Head of caudate nucleus (tissue), 42 donors: ENCODE measurements at regions not wholly inside any gene's neighbourhood (a gene's known extent, or its start where the extent isn't known, plus 50 kb on each side); places are given as distances from the start of the nearest gene placed in this dataset.
"Not testable (repeated sequence)": the region's sequence is repeated elsewhere in the genome, so short reads cannot be mapped to it uniquely, and the experiment has no call there.

Source experiments
- DNase-seq, 42 donors: peaks; one replicate each; pipeline versions ENCODE4 v3.0.0 to v3.0.0-alpha.2; 2020 to 2021; ENCODE audit warnings: mixed read lengths in 7 of 42
- intact Hi-C: fragments of 100-400 bp; cut with DNase I; formaldehyde crosslinking; loops from one replicate; pipeline ENCODE4 v1.15.0; 2022

DNA sequence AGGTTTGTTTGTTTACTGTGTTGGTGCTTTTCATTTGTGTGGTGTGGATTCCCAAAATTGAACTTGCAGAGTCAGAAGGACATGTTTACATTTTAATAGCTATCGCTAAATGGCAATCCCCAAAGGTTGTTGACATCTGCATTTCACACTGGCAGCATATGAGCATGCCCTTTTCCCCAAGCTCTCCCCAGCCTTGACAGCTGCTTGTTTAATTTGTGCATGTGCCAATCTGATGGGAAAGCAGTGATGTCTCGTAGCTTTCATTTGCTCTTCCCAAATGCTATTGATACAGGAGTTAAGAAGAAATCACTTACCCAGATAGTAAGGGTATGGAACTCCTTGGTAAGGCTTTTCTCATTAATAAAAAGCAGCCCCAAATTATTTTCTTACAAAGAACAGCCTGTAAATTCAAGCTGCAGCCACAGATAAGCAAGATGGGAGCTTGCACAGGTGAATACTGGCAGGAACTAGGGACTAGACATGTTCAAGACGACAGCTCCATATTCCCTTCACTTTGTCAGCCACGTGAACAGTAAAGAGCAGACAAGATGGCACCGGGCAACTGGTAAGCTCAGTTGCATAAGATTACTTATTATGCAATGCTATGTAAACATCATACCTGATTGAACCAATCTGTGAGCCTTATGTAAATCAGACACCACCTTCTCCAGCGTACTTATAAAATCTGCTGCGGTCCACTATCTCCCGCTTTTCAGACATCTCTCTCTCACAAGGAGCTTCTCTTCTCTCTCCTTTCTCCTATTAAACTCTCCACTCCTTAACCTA is 87.4 kb downstream of the IGLL5 start:
- DNase-seq = no peak
- intact Hi-C loops = no loop called here

- intact Hi-C loops = no loop called here
- no peak for DNase-seq
These were observed 88.7 kb downstream of the IGLL5 start for GRCh38 chr22:22976033-22976922.

- intact Hi-C loops = no loop called here
- DNase-seq = no peak
These were observed 90.0 kb downstream of the IGLL5 start for GRCh38 chr22:22977479-22978200.

GRCh38 chr22:22978637-22979036 is 91.0 kb downstream of the IGLL5 start:
- intact Hi-C loops = no loop called here
- no peak for DNase-seq

GRCh38 chr22:22979121-22979724 is 91.1 kb upstream of the GNAZ start:
- intact Hi-C loops = no loop called here
- no peak for DNase-seq

- DNase-seq = no peak
- intact Hi-C loops = no loop called here
These were observed 90.4 kb upstream of the GNAZ start for GRCh38 chr22:22979954-22980353.

- intact Hi-C loops = no loop called here
- no peak for DNase-seq
These were observed 88.4 kb upstream of the GNAZ start for GRCh38 chr22:22981670-22982571.

DNA sequence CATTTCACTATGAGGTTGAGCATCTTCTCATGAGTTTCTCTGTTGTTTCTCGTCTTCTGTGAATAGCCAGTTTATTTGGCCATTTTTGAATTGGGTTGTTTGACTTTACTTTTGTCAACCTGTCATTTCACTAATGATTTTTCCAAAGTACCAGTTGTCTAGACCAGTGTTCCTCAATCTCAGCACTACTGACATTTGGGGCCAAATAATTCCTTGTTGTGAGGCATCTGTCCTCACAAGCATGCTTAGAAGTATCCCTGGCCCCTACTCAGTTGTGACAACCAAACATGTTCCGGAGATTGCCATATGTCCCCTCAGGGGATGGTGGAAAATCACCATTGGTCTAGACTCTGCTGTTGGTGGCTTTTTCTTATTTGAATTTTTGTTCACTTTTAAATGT is 87.7 kb upstream of the GNAZ start:
- intact Hi-C loops = no loop called here
- no peak for DNase-seq

- no peak for DNase-seq
These were observed 87.2 kb upstream of the GNAZ start for GRCh38 chr22:22983123-22983522.

DNA sequence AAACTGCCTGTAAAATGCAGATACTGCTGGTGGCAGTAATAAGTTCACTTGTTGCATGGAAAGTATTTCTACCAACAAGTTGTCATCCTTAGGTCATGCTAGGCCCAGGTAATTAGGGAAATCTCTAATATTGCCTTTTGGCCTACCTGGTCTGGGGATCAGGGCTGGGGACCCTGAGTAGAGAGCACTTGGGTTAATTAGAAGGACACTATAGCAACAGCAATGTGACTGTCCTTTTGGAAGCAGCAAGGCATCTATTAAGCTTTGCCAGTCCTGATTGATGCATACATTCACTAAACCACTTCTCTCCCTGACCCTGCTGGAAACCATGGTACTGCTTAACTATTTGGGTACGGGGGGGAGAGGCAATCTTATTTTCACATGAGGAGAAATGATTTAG is 86.5 kb upstream of the GNAZ start:
- no peak for DNase-seq
- intact Hi-C loops = no loop called here

More at GRCh38 chr22:22983123-22983522, 87.2 kb upstream of the GNAZ start:
- intact Hi-C loops = no loop called here

- no peak for DNase-seq
- intact Hi-C loops = no loop called here
These were observed 85.4 kb upstream of the GNAZ start for GRCh38 chr22:22984967-22985366.

- intact Hi-C loops = no loop called here
- DNase-seq = no peak
These were observed 84.3 kb upstream of the GNAZ start for GRCh38 chr22:22986008-22986407.

DNA sequence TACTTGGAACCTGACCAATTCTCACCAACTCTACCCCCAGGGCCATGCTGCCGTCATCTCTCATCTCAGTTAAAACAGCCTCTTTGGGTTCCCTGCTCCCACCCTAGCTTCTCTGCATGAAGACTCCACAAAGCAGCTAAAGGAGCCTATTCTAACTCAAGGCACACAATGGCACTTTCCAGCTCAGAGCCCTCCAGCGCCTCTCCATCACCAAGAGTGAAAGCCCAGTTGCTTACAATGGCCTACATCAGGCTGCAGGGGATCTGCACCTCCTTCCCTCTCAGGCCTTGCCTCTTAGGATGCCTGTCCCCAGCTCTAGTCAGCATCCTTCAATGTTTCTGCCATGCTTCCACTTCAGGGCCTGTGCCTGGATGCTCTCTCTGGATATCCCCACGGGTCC is 83.7 kb upstream of the GNAZ start:
- DNase-seq = no peak
- intact Hi-C loops = no loop called here

GRCh38 chr22:22988150-22988549 is 82.2 kb upstream of the GNAZ start:
- DNase-seq = no peak
- intact Hi-C loops = no loop called here

- DNase-seq = no peak
- intact Hi-C loops = no loop called here
These were observed 81.5 kb upstream of the GNAZ start for GRCh38 chr22:22988785-22989184.

DNA sequence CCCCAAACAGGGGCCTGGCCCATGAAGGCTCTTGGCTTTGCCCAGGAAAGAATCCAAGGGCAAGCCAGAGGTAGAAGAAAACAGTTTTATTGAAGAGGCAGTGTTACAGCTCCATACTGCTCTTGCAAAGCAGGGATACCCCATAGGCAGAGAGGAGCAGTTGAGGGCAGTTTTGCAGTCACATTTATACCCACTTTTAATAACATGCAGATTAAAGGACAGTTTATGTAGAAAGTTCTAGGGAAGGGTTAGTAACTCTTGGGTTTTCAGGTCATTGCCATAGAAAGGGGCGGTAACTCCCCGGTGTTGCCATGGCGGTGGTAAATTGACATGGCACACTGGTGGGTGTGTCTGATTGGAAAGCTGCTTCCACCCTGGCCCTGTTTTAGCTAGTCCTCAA is 80.5 kb upstream of the GNAZ start:
- intact Hi-C loops = no loop called here
- no peak for DNase-seq

DNA sequence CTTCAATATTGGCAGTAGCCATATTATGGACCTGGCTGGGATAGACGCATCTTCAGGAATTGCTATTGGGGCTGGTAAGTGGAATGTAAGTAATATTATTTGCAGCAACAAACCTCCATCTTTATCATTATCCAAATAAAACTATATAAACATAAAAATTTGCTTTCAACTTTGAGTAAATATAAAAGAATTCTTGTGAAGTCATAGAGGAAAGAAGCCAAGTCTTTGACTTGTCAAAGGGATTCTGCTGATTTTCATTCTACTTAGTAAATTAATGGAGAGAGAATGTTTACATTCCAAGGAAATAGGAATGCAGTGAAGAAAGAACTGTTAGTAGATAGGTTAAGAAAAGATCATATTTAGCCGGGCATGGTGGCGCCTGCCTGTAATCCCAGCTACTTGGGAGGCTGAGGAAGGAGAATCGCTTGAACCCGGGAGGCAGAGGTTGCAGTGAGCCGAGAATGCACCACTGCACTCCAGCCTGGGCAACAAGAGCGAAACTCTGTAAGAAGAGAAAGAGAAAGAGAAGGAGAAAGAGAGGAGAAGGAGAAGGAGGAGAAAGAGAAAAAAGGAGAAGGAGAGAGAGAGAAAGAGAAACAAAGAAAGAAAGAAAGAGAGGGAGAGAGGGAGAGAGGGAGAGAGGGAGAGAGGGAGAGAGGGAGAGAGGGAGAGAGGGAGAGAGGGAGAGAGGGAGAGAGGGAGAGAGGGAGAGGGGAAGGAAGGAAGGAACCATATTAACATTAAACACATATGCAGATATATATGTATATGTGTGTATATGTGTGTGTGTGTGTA is 79.4 kb upstream of the GNAZ start:
- DNase-seq, intact Hi-C loops: not testable (repeated sequence)

- DNase-seq = no peak
- intact Hi-C loops = no loop called here
These were observed 77.8 kb upstream of the GNAZ start for GRCh38 chr22:22992474-22992873.
